Naive thymus-derived CD4-positive, alpha-beta T cell (primary cell): ENCODE measurements at regions not wholly inside any gene's neighbourhood (a gene's known extent, or its start where the extent isn't known, plus 50 kb on each side); places are given as distances from the start of the nearest gene placed in this dataset.

ENCODE experiments used
- ATAC-seq: fragments of 150-1000 bp; cut with Tn5 transposase; 2 replicates; pipeline ENCODE4 v1.10.0; 2021; ENCODE audit warnings: mild to moderate bottlenecking, moderate library complexity
- CTCF ChIA-PET: fragments of 350-600 bp; sonication (Branson Sonifier 250); formaldehyde crosslinking; loops from one replicate; lab custom pipeline; 2021; ENCODE audit warnings: antibody characterized with exemption; lab: Charles Lee
- POLR2A ChIA-PET: fragments of 350-600 bp; sonication (Branson Sonifier 250); formaldehyde crosslinking; loops from one replicate; lab custom pipeline; 2021; ENCODE audit warnings: antibody characterized with exemption, inconsistent platforms; lab: Charles Lee
- DNase-seq, 9 donors: peaks; one replicate each; pipeline versions ENCODE4 v3.0.0 to v3.0.0-alpha.2; 2020 to 2022; ENCODE audit warnings: mixed read lengths in 1 of 9
- H3K27ac ChIP-seq: one replicate; pipeline ENCODE4 v1.7.0; 2013; ENCODE audit warnings: mild to moderate bottlenecking, low read depth, low read length, moderate library complexity
- H3K27me3 ChIP-seq, 2 donors: one replicate each; pipeline ENCODE4 v1.7.0; 2013; ENCODE audit warnings: low read length in 2 of 2, mild to moderate bottlenecking in 2 of 2, moderate library complexity in 2 of 2; ENCODE audit not compliant: control insufficient read depth in 2 of 2, insufficient read depth in 2 of 2
- H3K36me3 ChIP-seq, 3 experiments: 1 replicate in 2 of 3; 2 replicates in 1 of 3; pipeline ENCODE4 v1.7.0; 2013; ENCODE audit warnings: low read length in 3 of 3, mild to moderate bottlenecking in 3 of 3, moderate library complexity in 1 of 3; ENCODE audit not compliant: insufficient read depth in 3 of 3, control insufficient read depth in 2 of 3
- H3K4me1 ChIP-seq, 2 donors: one replicate each; pipeline ENCODE4 v1.7.0; 2013; ENCODE audit warnings: low read length in 2 of 2, mild to moderate bottlenecking in 2 of 2, moderate library complexity in 1 of 2; ENCODE audit not compliant: control insufficient read depth in 2 of 2, insufficient read depth in 2 of 2
- H3K4me3 ChIP-seq: 2 replicates; pipeline ENCODE4 v1.7.0; 2013; ENCODE audit warnings: mild to moderate bottlenecking, low read length
- H3K9me3 ChIP-seq, 3 experiments: 1 replicate in 2 of 3; 2 replicates in 1 of 3; pipeline ENCODE4 v1.7.0; 2013; ENCODE audit warnings: low read length in 3 of 3; ENCODE audit not compliant: control insufficient read depth in 2 of 3
- H3K27ac Mint-ChIP-seq, 9 donors: one replicate each; pipeline ENCODE4 v1.8.0; 2020 to 2022; ENCODE audit warnings: mixed read lengths in 9 of 9, mild to moderate bottlenecking in 8 of 9, moderate library complexity in 5 of 9, inconsistent platforms in 2 of 9
- H3K27me3 Mint-ChIP-seq, 5 donors: one replicate each; pipeline ENCODE4 v1.8.0; 2021 to 2022; ENCODE audit warnings: mixed read lengths in 5 of 5, mild to moderate bottlenecking in 1 of 5
- H3K36me3 Mint-ChIP-seq, 5 donors: one replicate each; pipeline ENCODE4 v1.8.0; 2020 to 2022; ENCODE audit warnings: mixed read lengths in 5 of 5, mild to moderate bottlenecking in 3 of 5, inconsistent platforms in 1 of 5
- H3K4me1 Mint-ChIP-seq, 7 donors: one replicate each; pipeline ENCODE4 v1.8.0; 2020 to 2022; ENCODE audit warnings: mixed read lengths in 7 of 7, mild to moderate bottlenecking in 3 of 7, inconsistent platforms in 1 of 7
- H3K4me3 Mint-ChIP-seq, 10 donors: one replicate each; pipeline ENCODE4 v1.8.0; 2020 to 2022; ENCODE audit warnings: mild to moderate bottlenecking in 10 of 10, mixed read lengths in 10 of 10, moderate library complexity in 6 of 10, inconsistent platforms in 2 of 10
- H3K9me3 Mint-ChIP-seq, 11 donors: one replicate each; pipeline ENCODE4 v1.8.0; 2020 to 2022; ENCODE audit warnings: mixed read lengths in 11 of 11, mild to moderate bottlenecking in 4 of 11, inconsistent platforms in 1 of 11, moderate library complexity in 1 of 11
- intact Hi-C, 2 donors: fragments of 100-400 bp; cut with micrococcal nuclease; formaldehyde crosslinking; loops; one replicate each; pipeline ENCODE4 v1.15.1; 2023

DNA sequence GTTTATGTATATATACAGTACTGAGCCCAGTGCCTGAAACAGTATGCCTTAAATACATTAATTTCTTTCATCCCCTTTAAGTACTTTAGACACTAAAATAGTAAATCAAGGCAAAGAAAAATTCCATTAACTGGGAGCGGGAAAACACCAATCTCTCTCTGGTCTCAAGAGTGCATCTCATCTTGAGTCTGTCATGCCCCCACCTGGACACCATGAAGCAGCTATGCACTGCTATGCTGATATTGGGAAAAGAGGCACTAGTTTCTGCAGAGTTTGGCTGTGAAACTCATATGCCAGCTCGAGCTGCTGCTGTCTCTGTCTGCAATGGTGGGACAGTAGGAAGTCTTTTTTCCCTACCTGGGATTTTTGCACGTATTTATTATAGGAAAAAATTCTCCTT, 754.4 kb upstream of the RAG2 start:
- intact Hi-C loops = no loop called here
- H3K9me3 ChIP-seq = no peaks in the 10 kb centered on the region
- Mint-ChIP-seq H3K4me1 (no peaks in the 10 kb centered on the region), H3K27me3 (no peaks in the 10 kb centered on the region), H3K36me3 (no peaks in the 10 kb centered on the region), H3K4me3 (no peak overlapping the region), H3K9me3 (peaks cover 0 to 20% (median 4%) of the 10 kb centered on the region in 11 donors), H3K27ac (no peak overlapping the region)
- H3K36me3 ChIP-seq = no peaks in the 10 kb centered on the region
- H3K27ac ChIP-seq = no peak overlapping the region
- no peak for DNase-seq
- H3K4me3 ChIP-seq = no peak overlapping the region
- ChIA-PET POLR2A (no interaction called here), CTCF (no interaction called here)
- no peaks in the 10 kb centered on the region for H3K27me3 ChIP-seq
- no peaks in the 10 kb centered on the region for H3K4me1 ChIP-seq
- no peak for ATAC-seq

DNA sequence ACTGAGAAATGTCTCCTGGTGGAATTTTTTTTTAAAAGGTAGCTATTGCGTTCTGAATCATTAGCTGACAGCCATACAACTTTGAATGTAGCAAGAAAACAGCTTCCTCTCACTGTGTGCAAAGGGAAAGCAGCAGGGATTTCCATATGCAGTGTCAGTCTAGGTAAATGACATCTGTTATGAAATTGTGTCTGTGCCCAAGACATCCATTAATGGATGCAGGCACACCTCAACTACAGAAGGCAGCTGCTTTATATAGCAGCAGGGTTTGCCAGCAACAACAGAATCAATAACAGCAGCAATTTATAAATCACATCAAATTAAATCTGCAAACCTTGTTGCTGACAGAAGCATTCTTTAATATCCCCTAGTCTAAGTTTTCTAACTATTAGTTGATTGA, 745.3 kb upstream of the RAG2 start:
- Histone ChIP-seq H3K4me3 (no peak overlapping the region), H3K27me3 (no peaks in the 10 kb centered on the region), H3K9me3 (no peaks in the 10 kb centered on the region), H3K27ac (no peak overlapping the region), H3K4me1 (no peaks in the 10 kb centered on the region), H3K36me3 (no peaks in the 10 kb centered on the region)
- ATAC-seq = no peak
- Mint-ChIP-seq H3K4me3 (no peak overlapping the region), H3K27me3 (no peaks in the 10 kb centered on the region), H3K27ac (no peak overlapping the region), H3K36me3 (no peaks in the 10 kb centered on the region), H3K9me3 (peaks cover 0 to 5% (median 0%) of the 10 kb centered on the region in 11 donors), H3K4me1 (no peaks in the 10 kb centered on the region)
- no peak for DNase-seq
- ChIA-PET CTCF (no interaction called here), POLR2A (no interaction called here)
- intact Hi-C loops = no loop called here

DNA sequence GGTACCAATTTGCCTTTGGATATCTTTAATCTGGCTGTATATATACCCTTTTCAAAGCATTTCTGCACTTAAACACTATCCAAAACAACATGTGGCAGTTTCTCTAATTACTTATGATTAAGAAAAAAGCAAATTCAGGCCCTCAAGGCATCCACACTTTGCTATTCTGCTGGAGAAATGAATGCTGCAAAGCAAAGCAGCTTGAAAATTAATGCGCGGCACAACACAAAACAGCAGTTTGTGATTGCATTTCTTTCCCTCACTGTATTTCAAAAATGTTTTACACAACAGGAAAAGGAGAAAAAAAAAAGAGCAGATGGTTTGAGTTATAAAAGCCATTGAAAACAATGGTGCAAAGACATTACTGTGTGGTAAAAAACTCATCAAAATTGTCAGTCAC, 738.4 kb upstream of the RAG2 start:
- no peaks in the 10 kb centered on the region for H3K36me3 Mint-ChIP-seq
- no peak overlapping the region for H3K4me3 Mint-ChIP-seq
- Histone ChIP-seq H3K4me1 (no peaks in the 10 kb centered on the region), H3K36me3 (no peaks in the 10 kb centered on the region), H3K4me3 (no peak overlapping the region), H3K27me3 (no peaks in the 10 kb centered on the region), H3K9me3 (no peaks in the 10 kb centered on the region), H3K27ac (no peak overlapping the region)
- DNase-seq (no peak), ATAC-seq (no peak)
- intact Hi-C loops = no loop called here
- CTCF ChIA-PET = no interaction called here
- POLR2A ChIA-PET = no interaction called here
- H3K9me3 Mint-ChIP-seq = peaks cover 0 to 13% (median 3%) of the 10 kb centered on the region in 11 donors
- no peak overlapping the region for H3K27ac Mint-ChIP-seq
- no peaks in the 10 kb centered on the region for H3K4me1 Mint-ChIP-seq
- no peaks in the 10 kb centered on the region for H3K27me3 Mint-ChIP-seq

DNA sequence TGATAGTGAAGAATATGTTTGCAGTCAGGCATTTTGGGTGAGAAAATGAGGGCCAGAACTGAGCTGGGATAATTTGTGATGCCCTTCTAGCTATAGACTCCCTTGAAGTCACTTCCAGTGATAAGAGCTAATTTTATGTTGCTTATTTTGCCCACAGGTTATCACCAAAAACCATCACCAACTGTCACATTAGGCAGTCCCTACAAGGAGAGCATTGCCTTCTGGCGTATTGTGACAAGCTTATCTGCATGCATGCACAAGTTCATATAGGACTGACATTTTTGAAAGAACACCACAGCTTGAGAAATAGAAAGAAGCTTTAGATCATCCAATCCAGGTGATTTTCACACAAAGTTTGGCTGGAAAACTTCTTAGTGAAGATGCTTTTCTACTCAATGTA, 735.3 kb upstream of the RAG2 start:
- H3K9me3 Mint-ChIP-seq = peaks cover 0 to 14% (median 6%) of the 10 kb centered on the region in 11 donors
- H3K36me3 ChIP-seq = no peaks in the 10 kb centered on the region
- H3K4me1 Mint-ChIP-seq = no peaks in the 10 kb centered on the region
- no peaks in the 10 kb centered on the region for H3K9me3 ChIP-seq
- H3K4me1 ChIP-seq = no peaks in the 10 kb centered on the region
- H3K27me3 ChIP-seq = no peaks in the 10 kb centered on the region
- intact Hi-C loops = no loop called here
- DNase-seq (no peak), ATAC-seq (no peak)
- H3K4me3 ChIP-seq = no peak overlapping the region
- H3K27ac ChIP-seq = no peak overlapping the region
- H3K27ac Mint-ChIP-seq = no peak overlapping the region
- ChIA-PET POLR2A (no interaction called here), CTCF (no interaction called here)
- H3K27me3 Mint-ChIP-seq = no peaks in the 10 kb centered on the region
- no peaks in the 10 kb centered on the region for H3K36me3 Mint-ChIP-seq
- no peak overlapping the region for H3K4me3 Mint-ChIP-seq

DNA sequence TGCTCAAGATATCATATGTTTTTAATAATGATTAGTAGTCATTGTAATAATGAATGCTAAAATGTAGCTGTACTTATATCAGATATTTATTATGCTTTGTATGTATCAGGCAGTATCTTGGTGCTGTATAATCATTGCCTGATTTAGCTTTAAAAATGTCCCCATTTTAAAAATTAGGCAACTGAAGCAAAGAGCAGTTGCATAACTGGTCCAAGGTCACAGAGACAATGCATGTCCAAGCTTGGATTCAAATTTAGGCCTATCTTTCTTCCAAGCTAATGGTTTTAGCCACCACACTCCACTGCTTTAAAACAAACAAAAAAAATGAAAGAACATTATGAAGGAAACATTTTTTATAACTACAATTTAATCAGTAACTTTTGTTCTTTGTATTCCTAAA, 725.8 kb upstream of the RAG2 start:
- Mint-ChIP-seq H3K27me3 (no peaks in the 10 kb centered on the region), H3K4me3 (no peak overlapping the region), H3K9me3 (peaks cover 0 to 13% (median 2%) of the 10 kb centered on the region in 11 donors), H3K4me1 (no peaks in the 10 kb centered on the region), H3K27ac (no peak overlapping the region), H3K36me3 (no peaks in the 10 kb centered on the region)
- Histone ChIP-seq H3K4me1 (no peaks in the 10 kb centered on the region), H3K27me3 (no peaks in the 10 kb centered on the region), H3K36me3 (no peaks in the 10 kb centered on the region), H3K4me3 (no peak overlapping the region), H3K9me3 (no peaks in the 10 kb centered on the region), H3K27ac (no peak overlapping the region)
- intact Hi-C loops = no loop called here
- DNase-seq = no peak
- ATAC-seq = no peak
- ChIA-PET CTCF (no interaction called here), POLR2A (no interaction called here)

DNA sequence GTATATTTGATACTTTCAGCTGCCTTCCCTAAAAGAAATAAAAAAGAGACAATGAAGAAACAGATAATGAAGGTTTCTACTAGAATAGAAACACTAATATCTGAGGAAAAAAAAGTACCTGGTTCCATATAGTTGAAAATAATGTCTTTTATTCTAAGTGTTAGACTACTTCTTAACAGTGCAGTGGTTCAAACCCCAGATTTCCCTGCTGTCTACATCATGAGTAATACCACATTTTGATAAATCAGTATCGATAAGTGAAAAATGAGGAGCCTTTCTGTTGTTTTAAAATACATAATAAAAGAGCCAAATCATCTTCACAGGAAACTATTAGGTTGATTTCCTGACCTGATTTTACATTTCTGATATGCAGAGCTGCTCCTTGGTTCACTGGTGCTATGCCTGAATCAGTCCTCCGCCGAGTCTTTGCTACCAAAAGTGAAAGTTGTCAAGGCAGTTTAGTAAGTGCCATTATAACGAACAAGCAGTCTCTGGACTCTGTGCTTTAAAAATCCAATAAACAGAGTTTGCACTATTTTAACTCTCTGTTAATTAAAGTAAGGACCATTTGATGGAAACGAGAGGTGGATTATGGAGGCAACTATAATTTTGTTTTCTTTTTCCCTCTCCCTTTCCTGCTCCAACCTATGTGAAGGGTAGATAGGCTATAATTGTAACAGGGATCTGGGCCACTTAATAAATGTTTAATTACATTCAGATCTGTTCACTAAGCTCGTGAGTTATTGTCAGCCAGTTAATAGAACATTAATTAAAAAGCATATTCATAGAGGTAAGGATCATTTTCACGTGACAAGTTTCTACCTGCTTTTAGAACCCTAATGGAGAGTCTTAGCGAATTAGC, 724.5 kb upstream of the RAG2 start:
- Histone ChIP-seq H3K36me3 (no peaks in the 10 kb centered on the region), H3K4me1 (no peaks in the 10 kb centered on the region), H3K4me3 (no peak overlapping the region), H3K27ac (no peak overlapping the region), H3K9me3 (no peaks in the 10 kb centered on the region), H3K27me3 (no peaks in the 10 kb centered on the region)
- no peak overlapping the region for H3K27ac Mint-ChIP-seq
- CTCF ChIA-PET = no interaction called here
- ATAC-seq (no peak), DNase-seq (no peak)
- no peak overlapping the region for H3K4me3 Mint-ChIP-seq
- H3K9me3 Mint-ChIP-seq = peaks cover 0 to 10% (median 2%) of the 10 kb centered on the region in 11 donors
- POLR2A ChIA-PET = no interaction called here
- no peaks in the 10 kb centered on the region for H3K27me3 Mint-ChIP-seq
- intact Hi-C loops = no loop called here
- no peaks in the 10 kb centered on the region for H3K4me1 Mint-ChIP-seq
- H3K36me3 Mint-ChIP-seq = no peaks in the 10 kb centered on the region

DNA sequence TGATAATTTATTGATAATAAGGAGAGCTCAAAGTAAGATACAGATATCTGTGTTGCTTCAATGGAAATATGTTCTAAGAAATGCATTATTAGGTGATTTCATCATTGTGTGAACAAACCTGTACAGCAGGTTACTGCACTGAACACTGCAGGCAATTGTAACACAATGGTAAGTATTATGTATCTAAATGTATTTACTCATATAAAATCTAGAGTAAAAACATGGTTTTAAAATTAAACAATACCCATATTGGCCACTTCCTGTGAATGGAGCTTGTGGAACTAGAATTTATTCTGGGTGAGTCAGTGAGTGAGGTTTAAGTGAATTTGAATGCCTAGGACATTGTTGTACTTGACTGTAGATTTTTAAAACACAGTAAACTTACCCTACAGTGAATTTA, 722.9 kb upstream of the RAG2 start:
- no peaks in the 10 kb centered on the region for H3K36me3 ChIP-seq
- Mint-ChIP-seq H3K4me3 (no peak overlapping the region), H3K36me3 (no peaks in the 10 kb centered on the region), H3K4me1 (no peaks in the 10 kb centered on the region), H3K27ac (no peak overlapping the region), H3K9me3 (peaks cover 0 to 10% (median 1%) of the 10 kb centered on the region in 11 donors), H3K27me3 (no peaks in the 10 kb centered on the region)
- ChIA-PET CTCF (interaction anchor here (1.0 kb wide), 1 partner anchor 10 kb away, joined by 6 read pairs; no protein-coding TSS in a partner anchor), POLR2A (no interaction called here)
- DNase-seq (no peak), ATAC-seq (no peak)
- H3K9me3 ChIP-seq = no peaks in the 10 kb centered on the region
- intact Hi-C loops = no loop called here
- no peaks in the 10 kb centered on the region for H3K27me3 ChIP-seq
- H3K4me1 ChIP-seq = no peaks in the 10 kb centered on the region
- H3K27ac ChIP-seq = no peak overlapping the region
- no peak overlapping the region for H3K4me3 ChIP-seq
